HG03457 (cell line): ENCODE measurements at regions not wholly inside any gene's neighbourhood (a gene's known extent, or its start where the extent isn't known, plus 50 kb on each side); places are given as distances from the start of the nearest gene placed in this dataset.

Experiments used
- ATAC-seq: cut with Tn5 transposase; IDR thresholded peaks from one replicate; pipeline ENCODE4 v1.9.1; 2021; ENCODE audit warnings: moderate number of reproducible peaks; ENCODE audit not compliant: unreplicated experiment

DNA sequence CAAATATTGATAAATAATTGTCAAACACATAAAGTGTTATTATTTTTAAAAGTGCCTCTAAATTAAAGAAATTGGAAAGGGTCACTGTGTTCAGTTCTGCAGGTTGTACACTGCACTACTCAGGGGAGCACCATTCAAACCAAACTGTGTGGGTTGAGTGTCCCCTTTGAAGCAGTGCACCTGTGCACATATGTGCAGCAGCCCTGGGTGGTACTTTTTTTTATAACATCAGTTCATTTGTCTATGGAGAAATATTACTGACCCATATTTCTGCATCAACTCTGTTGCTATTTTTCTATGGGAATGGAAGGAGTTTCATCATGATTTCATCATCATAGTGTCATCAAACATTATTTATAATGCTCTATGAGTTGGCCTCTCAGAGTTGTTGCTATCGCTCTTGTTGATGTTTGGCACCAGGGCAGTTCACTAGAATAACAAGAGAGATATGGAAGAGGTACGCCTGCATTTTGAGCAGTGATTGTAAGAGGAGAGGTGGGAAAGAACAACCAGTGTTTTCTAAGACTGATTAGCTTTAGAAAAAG is 457.6 kb downstream of the TFAP2A start:
- no peak for ATAC-seq

GRCh38 chr6:9948678-9949077 is 466.2 kb downstream of the TFAP2A start:
- no peak for ATAC-seq

- ATAC-seq = no peak
Observed at GRCh38 chr6:9943986-9944385, 470.9 kb downstream of the TFAP2A start.

DNA sequence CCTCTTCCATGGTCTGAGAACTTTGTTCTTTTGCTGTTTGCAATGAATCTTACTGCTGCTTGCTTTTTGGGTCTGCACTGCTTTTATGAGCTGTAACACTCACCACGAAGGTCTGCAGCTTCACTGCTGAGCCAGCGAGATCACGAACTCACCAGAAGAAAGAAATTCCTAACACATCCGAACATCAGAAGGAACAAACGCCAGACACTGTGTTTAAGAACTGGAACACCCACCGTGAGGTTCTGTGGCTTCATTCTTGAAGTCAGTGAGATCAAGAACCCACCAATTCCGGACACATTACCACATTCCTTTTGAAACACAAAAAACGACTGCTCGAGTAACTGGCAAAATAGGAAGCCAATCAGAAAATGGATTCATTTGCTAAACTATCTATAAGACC is 471.8 kb downstream of the TFAP2A start:
- ATAC-seq = no peak

GRCh38 chr6:9942131-9942530 is 472.7 kb downstream of the TFAP2A start:
- ATAC-seq = no peak

DNA sequence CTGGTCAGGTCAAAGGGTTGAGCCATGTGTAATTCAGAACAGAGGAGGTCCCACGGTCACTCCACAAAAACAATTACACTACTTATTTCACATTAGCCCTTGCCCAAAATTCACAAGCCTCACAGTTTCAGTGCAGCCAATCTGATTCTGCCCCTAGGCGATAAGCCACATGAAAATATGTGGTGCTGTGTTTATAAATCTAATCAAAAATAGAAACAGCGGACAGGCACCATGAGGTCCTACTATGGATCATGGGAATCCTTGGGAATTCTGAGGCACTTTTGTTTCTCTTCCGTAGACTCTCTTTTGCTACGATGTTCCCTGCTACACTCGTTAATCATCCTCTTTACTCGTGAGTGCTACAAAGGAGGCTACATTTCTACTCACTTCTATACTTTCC is 476.1 kb downstream of the TFAP2A start:
- ATAC-seq = no peak

DNA sequence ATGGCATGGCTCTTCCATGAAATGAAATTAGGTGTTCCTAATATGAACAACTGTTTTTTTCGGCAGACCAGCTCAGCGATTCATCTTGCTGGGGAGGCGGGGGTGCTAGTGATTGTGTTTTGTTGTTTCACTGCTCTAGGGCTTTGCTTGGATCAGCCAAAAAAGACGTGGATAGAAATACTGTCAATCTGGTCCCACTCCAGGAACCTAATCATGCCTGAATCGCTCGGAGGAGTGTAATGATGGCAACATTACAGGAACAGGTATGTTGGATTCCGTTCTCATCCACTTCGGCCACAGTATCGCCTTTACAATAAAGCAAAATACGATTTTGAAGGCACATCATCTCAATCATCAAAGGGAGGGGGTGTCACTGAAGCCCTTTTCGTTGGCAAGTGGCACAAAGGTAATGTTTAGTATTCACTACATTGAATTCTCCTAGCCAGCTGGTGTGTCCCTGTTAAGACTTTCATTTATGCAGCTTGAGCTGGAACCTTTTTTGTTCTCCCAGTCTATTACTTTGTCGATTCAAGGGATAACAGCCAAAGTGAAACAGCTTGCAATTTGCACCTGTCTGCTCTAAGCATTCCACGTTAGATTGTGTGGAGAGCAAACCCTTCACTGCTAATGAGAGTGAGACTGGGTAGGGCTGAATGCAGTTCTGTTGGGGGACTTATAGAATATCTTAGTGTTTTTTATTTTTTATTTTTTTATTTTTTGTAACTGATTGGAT is 477.7 kb downstream of the TFAP2A start:
- no peak for ATAC-seq

GRCh38 chr6:9936551-9936950 is 478.3 kb downstream of the TFAP2A start:
- ATAC-seq = no peak

- no peak for ATAC-seq
Observed at GRCh38 chr6:9933677-9934076, 481.2 kb downstream of the TFAP2A start.

DNA sequence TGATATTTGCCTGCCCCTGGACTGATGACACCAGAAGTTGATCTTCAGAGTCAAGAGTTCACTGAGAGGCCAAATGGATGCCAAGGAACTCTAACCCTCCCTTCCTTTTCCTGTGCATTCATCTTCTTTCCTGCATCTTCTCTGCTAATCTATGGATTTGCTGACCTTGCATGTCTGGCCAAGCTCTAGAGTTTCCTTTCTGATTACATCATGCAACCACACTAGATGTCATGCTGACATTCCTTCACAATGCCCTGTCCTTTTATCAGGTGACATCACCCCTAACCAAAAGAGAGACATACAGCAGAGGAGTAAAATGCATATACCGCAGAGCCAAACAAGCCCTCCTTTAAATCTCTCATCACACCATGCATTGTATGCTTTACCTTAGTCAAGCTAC is 487.6 kb downstream of the TFAP2A start:
- ATAC-seq = no peak

DNA sequence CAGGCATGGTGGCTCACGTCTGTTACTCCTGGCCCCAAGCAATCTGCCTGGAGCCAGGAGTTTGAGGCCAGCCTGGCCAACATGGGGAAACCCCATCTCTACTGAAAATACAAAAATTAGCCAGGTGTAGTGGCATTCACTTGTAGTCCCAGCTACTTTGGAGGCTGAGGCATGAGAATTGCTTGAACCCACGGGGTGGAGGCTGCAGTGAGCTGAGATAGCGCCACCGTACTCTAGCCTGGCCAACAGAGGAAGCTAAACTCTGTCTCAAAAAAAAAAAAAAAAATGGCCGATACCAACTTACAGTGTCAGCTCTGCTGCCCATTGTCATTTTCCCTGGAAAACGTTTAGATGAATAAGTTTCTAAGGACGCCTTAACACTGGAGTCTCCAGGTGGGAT is 489.9 kb downstream of the TFAP2A start:
- no peak for ATAC-seq

GRCh38 chr6:9921366-9921765 is 493.5 kb downstream of the TFAP2A start:
- ATAC-seq = no peak

DNA sequence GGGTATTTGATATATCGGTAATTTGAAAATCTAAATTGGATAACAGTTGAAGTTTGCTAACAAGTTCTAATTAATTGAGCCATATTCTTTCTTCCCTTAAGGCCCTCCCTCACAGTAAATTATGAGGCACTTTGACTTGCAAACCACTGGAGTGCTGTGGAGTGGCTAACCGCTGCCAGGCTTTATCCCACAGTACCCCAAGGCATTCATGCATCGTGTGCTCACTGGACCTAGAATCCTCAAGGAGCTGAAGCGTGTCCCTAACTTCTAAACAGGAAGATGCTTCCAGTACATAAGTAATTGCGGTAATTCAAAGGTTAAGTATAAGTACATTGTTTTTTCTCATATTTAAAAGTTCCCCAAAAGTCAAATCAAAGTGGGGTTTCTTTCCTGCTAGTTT is 499.9 kb downstream of the TFAP2A start:
- ATAC-seq = no peak

DNA sequence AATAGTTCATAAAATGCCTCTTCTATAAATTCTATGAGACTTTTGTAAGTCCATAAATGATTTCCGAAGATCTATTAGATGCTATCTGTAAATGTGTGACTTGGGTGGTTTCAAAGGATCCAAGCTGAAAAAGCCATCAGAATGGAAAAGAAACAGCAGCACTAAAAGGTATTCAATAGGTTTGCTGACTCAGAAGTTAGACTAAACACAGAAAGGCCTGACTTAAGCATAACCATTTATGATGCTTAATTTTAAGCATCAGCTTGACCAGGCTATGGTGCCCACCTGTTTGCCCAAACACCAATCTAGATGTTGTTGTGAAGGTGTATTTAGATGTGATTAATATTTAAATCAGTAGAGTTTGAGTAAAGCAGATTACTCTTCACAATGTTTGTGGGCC is 513.5 kb downstream of the TFAP2A start:
- ATAC-seq = no peak

DNA sequence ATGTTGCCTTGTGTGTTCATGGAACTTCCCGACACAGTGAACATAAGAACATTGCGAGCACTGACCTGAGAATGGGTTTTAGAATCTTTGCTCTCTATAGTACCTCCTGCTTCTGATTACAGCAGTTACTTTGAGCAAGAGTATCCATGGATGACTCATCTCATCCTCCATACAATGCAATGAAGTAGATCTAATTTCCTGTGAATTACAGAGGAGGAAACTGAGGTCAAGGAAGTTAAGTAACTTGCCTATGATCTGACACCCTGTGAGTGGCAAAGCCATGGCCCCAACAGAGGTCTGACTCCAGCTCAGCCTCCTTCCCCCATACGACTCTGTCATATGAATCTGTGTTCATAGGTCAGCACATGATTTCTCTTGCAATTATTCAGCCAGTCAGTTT is 518.1 kb downstream of the TFAP2A start:
- no peak for ATAC-seq

DNA sequence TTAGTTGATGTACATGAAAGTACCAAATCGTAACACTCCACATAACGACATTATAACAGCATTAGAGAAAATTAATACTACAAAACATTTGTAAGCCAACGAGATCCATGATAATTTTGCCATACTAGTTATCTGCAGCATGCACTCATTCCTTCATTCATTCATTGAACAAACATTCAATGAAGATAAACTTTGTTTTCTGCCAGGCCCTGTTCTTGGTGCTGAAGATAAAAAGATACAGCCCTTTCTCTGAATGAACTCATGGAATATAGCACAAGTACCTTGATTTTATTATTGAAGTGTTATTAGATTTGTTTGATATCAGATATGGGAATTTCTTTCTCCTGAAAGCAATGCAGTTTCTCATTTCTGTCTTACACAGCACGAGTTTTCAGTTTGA is 524.0 kb downstream of the TFAP2A start:
- ATAC-seq = no peak

- ATAC-seq = no peak
Observed at GRCh38 chr6:9890469-9890868, 524.4 kb downstream of the TFAP2A start.

DNA sequence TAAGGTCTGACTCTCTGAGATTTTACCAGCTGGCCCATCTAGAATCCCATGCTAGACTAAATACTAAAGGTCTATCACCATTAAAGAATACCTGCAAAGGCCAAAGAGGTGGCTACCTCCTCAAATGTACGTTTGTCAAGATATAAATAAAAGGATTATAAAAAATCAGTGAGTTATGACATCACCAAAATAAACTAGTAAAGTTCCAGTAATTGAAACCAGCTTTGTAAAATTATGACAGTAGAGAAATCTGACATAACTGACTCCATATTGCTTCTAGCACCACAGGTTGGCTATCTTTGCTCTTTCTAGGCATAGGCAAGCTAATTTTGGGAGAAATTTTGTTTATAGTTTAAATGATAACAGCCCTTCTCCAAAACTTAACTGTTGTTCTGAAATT is 536.3 kb downstream of the TFAP2A start:
- no peak for ATAC-seq

GRCh38 chr6:9875605-9876353 is 539.1 kb downstream of the TFAP2A start:
- ATAC-seq = no peak

GRCh38 chr6:9862603-9863167 is 552.2 kb downstream of the TFAP2A start:
- ATAC-seq = no peak

DNA sequence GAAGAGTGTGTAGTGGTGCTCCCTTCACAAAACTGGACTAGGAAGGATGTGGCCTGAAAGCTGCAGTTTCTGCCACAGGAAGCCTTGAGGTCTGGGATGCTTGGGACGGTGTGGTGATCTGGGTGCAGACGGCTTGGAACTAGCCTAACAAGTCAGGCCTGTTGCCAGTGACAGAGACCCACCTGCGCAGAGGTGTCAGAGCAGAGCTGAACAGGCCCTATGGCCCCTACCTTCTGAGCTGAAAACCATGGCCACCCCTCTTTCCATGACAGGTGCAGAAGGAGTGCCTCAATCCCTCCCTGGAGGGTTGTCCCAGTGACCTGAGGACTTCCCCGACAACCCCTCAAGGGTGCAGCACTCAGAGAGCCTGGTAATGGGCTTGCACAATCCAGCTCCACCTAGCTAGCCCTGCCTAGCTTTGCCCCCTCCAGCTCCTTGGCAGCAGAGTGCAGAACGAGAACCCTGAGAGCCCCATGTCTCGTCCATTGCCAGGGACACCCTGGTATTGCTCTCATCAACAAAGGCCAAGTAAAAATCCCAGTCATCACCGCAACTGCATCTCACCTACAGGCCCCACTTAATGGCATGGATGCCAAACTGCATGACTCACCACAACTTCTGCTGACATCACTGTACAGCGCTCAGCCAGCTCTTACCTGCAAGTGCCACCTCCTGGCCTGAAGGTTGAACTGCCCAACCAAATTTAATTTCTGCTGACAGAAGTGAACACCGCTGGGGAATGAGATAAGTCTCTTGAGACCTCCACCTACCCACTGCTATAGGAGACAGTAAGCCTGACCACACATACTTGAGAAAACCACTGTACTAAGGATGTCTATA is 563.1 kb downstream of the TFAP2A start:
- ATAC-seq = no peak
